ENCODE measurements at regions not wholly inside any gene's neighbourhood (a gene's known extent, or its start where the extent isn't known, plus 50 kb on each side); places are given as distances from the start of the nearest gene placed in this dataset.

DNA sequence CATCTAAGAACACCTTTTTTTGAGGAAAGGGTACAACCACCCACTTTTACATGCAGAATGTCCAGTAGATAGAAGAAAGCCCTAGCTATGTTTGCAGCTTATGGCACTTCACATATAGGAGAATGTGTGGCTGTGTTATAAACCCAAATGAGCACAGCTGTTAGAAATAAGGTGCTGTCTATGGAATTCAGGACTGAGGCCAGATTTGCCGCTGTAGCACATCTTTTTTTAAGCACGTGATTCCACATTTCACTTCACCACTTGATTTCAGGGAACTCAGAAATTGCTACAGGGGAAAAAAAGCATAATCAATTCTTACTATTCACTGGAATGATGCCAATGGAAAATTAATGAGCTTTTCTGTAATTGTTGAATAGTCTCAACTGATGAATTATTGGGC lies 147.2 kb upstream of the ADAMTS5 start:
- H3K4me1 ChIP-seq, result peaks cover 0 to 6% of the 10 kb centered on the region in 2 donors
- H3K9me3 ChIP-seq, result no peaks in the 10 kb centered on the region
- H3K27me3 ChIP-seq, result no peaks in the 10 kb centered on the region
- H3K36me3 ChIP-seq, result no peaks in the 10 kb centered on the region
- peak overlapping the region; percentile 7 to 54 for H3K27ac ChIP-seq
- DNase-seq, result no peak
- TF ChIP-seq POLR2A (IDR thresholded peaks at IDR 0.05), result no peak
- TF ChIP-seq, protein P1, sequence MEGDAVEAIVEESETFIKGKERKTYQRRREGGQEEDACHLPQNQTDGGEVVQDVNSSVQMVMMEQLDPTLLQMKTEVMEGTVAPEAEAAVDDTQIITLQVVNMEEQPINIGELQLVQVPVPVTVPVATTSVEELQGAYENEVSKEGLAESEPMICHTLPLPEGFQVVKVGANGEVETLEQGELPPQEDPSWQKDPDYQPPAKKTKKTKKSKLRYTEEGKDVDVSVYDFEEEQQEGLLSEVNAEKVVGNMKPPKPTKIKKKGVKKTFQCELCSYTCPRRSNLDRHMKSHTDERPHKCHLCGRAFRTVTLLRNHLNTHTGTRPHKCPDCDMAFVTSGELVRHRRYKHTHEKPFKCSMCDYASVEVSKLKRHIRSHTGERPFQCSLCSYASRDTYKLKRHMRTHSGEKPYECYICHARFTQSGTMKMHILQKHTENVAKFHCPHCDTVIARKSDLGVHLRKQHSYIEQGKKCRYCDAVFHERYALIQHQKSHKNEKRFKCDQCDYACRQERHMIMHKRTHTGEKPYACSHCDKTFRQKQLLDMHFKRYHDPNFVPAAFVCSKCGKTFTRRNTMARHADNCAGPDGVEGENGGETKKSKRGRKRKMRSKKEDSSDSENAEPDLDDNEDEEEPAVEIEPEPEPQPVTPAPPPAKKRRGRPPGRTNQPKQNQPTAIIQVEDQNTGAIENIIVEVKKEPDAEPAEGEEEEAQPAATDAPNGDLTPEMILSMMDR (IDR thresholded peaks at IDR 0.05), result no peak
- intact Hi-C loops (cut with DNase I; ENCODE audit: low total_unique reads), result no loop called here
- no peak overlapping the region for H3K4me3 ChIP-seq

DNA sequence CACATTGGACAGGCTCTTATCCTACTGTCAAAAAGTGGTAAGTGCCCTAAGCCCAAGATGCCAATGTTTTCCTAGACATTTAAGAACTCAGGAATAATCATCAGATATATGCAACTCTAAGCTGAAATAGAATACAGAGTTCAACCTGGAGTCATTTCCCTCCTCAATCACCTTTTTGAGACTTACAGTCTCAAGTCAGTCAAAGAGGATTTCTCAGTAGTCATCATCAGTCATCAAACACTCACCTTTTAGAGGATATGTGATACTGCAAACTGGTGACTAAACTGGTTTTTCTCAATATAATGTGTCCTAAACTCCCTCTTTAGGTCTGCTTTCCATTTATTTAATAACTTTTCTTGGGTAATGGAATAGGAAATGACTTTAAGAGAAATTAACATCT lies 145.3 kb upstream of the ADAMTS5 start:
- Histone ChIP-seq H3K4me1 (peaks cover 0 to 14% of the 10 kb centered on the region in 2 donors), H3K4me3 (no peak overlapping the region), H3K9me3 (no peaks in the 10 kb centered on the region), H3K36me3 (no peaks in the 10 kb centered on the region), H3K27me3 (no peaks in the 10 kb centered on the region), H3K27ac (peak overlapping the region; percentile 39 to 40)
- TF ChIP-seq, protein P1 (IDR thresholded peaks at IDR 0.05), result no peak
- TF ChIP-seq POLR2A (IDR thresholded peaks at IDR 0.05), result no peak
- intact Hi-C loops (cut with DNase I; ENCODE audit: low total_unique reads), result no loop called here
- no peak for DNase-seq

DNA sequence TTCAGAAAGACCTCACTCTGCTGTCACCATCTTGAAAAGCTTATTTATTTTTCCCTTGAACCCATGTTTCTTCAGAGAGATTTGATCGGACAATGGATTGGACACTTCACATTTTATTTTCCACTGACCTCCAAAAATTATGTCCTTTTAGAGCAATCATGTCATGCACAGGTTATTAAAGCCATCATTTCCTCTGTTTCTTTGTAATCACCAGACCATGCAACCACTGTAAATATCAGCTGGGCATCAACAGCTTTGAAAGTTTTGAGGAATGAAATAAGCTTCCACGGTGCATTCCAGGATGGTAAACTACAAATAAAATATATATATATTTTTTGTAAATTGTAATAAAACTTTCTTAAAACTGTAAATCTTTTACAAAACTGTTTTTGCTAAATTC lies 144.1 kb upstream of the ADAMTS5 start:
- H3K27ac ChIP-seq, result peak overlapping the region; percentile 40 to 45
- intact Hi-C loops (cut with DNase I; ENCODE audit: low total_unique reads), result no loop called here
- no peaks in the 10 kb centered on the region for H3K36me3 ChIP-seq

DNA sequence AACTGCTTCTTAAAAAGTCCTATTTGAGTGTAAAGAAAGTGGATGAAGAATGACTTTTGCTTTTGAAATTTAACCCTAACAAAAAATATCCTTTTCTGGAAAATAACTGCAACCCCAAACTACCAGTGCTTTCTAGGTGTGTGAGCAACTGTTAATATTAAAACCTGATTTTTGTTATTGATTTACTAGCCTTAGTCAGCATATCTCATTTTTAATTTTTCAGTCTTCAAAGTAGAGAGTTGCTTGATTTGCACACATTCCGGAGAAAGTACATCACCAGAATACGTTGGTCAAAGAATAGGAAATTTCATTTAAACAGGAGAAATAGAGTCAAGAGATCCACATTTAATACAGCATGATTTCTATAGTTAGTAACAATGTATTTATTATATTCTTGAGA lies 141.8 kb upstream of the ADAMTS5 start:
- Histone ChIP-seq H3K27ac (peak overlapping the region; percentile 51 to 65), H3K9me3 (no peaks in the 10 kb centered on the region), H3K4me1 (peaks cover 0 to 17% of the 10 kb centered on the region in 2 donors), H3K27me3 (no peaks in the 10 kb centered on the region), H3K4me3 (no peak overlapping the region), H3K36me3 (no peaks in the 10 kb centered on the region)
- DNase-seq, result no peak
- intact Hi-C loops (cut with DNase I; ENCODE audit: low total_unique reads), result no loop called here
- TF ChIP-seq, protein P1 (IDR thresholded peaks at IDR 0.05), result no peak
- TF ChIP-seq POLR2A (IDR thresholded peaks at IDR 0.05), result no peak

More for the DNA sequence above, 144.1 kb upstream of the ADAMTS5 start:
- DNase-seq, result no peak
- TF ChIP-seq, protein P1 (IDR thresholded peaks at IDR 0.05), result no peak
- TF ChIP-seq POLR2A (IDR thresholded peaks at IDR 0.05), result no peak
- Histone ChIP-seq H3K27me3 (no peaks in the 10 kb centered on the region), H3K4me3 (no peak overlapping the region), H3K9me3 (no peaks in the 10 kb centered on the region), H3K4me1 (peaks cover 0 to 14% of the 10 kb centered on the region in 2 donors)

DNA sequence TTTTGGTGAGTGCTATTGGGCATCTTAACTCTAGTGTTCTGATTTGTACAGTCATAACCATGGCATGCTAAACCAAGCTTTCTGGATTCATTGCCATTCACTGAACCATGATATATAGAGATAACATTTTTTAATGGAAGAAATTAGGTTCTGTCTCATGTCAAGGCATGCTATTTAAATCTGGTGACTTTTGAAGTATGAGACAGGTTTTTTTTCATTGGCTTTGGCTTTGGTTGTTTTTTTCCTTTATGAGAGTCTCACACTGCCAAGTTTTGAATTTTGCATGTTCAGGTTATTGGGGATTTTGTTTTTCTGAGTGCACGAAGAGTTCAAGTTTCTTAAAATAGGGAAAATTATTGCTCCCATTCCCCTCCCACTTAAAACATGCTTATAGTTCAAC lies 141.3 kb upstream of the ADAMTS5 start:
- no peak for DNase-seq
- intact Hi-C loops (cut with DNase I; ENCODE audit: low total_unique reads), result no loop called here
- no peak overlapping the region for H3K4me3 ChIP-seq
- TF ChIP-seq, protein P1 (IDR thresholded peaks at IDR 0.05), result no peak
- H3K9me3 ChIP-seq, result no peaks in the 10 kb centered on the region
- peaks cover 0 to 17% of the 10 kb centered on the region in 2 donors for H3K4me1 ChIP-seq
- H3K27me3 ChIP-seq, result no peaks in the 10 kb centered on the region
- no peaks in the 10 kb centered on the region for H3K36me3 ChIP-seq
- peak overlapping the region; percentile 51 to 65 for H3K27ac ChIP-seq

Measured in uterus (tissue), 3 donors.